Prostate gland (tissue), 2 donors: ENCODE measurements at regions not wholly inside any gene's neighbourhood (a gene's known extent, or its start where the extent isn't known, plus 50 kb on each side); places are given as distances from the start of the nearest gene placed in this dataset.

ENCODE experiments used
- DNase-seq: peaks from one replicate; pipeline ENCODE4 v3.0.0-alpha.2; 2019; ENCODE audit warnings: low spot score
- H3K27ac ChIP-seq, 2 donors: fragments of 200-600 bp; sonication (generic); 2 replicates each; pipeline ENCODE4 v1.5.1; 2017 to 2019
- H3K27me3 ChIP-seq: fragments of 200-600 bp; sonication (generic); replicated peaks from 2 replicates; pipeline ENCODE4 v1.5.1; 2019; ENCODE audit not compliant: insufficient read depth
- H3K36me3 ChIP-seq, 2 donors: fragments of 200-600 bp; sonication (generic); 1 replicate in 1 of 2; 2 replicates in 1 of 2; pipeline versions ENCODE4 v1.5.1 to v1.8.1; 2017 to 2019
- H3K4me1 ChIP-seq: fragments of 200-600 bp; sonication (generic); replicated peaks from 2 replicates; pipeline ENCODE4 v1.5.1; 2019
- H3K4me3 ChIP-seq, 2 donors: fragments of 200-600 bp; sonication (generic); 2 replicates each; pipeline ENCODE4 v1.5.1; 2017 to 2019
- H3K9me3 ChIP-seq: fragments of 200-600 bp; sonication (generic); 2 replicates; pipeline ENCODE4 v1.5.1; 2017
- CTCF ChIP-seq, 4 experiments: fragments of 200-600 bp in 2 of 4; fragments of 450-650 bp in 2 of 4; sonication (generic) in 2 of 4; IDR thresholded peaks; 1 replicate in 3 of 4; 2 replicates in 1 of 4; pipeline ENCODE4 v1.5.1; 2016 to 2019; ENCODE audit warnings: antibody characterized with exemption in 4 of 4, mild to moderate bottlenecking in 2 of 4, moderate library complexity in 2 of 4
- POLR2A ChIP-seq: fragments of 450-650 bp; IDR thresholded peaks from one replicate; pipeline ENCODE4 v1.6.1; 2016; ENCODE audit warnings: antibody characterized with exemption, mild to moderate bottlenecking
- POLR2AphosphoS5 ChIP-seq: sonication (generic); formaldehyde crosslinking; IDR thresholded peaks from one replicate; pipeline ENCODE4 v1.6.1; 2017; ENCODE audit warnings: antibody characterized with exemption
- WGBS: methylation state at CpG from one replicate; pipeline ENCODE4 v1.1.5; 2018; 5-methylcytosine and 5-hydroxymethylcytosine counted together
- intact Hi-C: fragments of 100-400 bp; cut with DNase I; formaldehyde crosslinking; loops from one replicate; pipeline ENCODE4 v1.14.2; 2022

DNA sequence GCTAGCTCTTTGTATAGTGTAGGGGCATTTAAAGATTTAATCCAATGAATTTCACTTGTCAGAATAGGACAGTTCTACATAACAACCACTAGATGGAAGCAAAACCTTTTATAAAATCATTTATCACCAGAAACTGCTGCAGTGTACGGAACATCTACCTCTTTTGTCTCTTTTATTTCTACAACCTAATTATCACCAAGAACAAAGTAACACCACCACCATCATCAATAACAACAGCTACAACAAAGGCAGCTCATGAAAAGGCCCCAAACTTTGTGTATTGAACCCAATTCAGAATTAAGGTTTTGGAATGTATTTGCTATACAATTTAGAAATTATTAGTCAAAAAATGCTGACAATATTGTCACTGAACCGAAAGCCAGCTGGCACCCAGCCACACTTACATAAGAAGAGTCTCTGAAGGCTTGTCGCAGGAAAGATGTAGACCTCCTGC, 260.9 kb upstream of the RPS6KA3 start:
- Histone ChIP-seq H3K27me3 (no peaks in the 10 kb centered on the region), H3K4me1 (no peaks in the 10 kb centered on the region), H3K36me3 (no peaks in the 10 kb centered on the region), H3K4me3 (no peak overlapping the region), H3K27ac (no peak overlapping the region), H3K9me3 (no peaks in the 10 kb centered on the region)
- whole genome bisulfite sequencing, result 2% methylated on average over 3 of the region's 3 CpGs
- DNase-seq, result no peak
- TF ChIP-seq POLR2AphosphoS5 (no peak), CTCF (IDR thresholded peaks at IDR 0.05) (peak; percentile 32 to 63 (median 50))
- intact Hi-C loops, result loop anchor here (10.0 kb wide), 2 partner anchors 1217 to 1307 kb away; partner anchors contain the start of gene MBTPS2

DNA sequence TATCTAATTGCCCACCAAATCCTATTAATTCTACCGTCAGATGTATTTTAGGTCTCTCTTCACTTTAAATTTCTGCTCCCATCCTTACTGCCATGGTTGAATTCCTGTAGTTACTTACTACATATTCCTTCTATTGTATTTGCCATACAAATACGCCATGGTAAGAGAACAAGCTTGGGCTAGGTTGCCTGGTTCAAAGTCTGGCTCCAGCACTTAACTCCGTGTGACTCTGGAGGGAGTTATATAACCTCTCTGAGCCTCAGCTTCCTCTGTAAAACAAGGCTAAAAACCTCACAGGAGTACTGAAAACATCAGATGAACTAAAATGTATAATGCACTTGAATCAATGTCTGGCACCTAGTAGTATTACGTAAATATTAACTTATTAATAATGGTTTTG, 260.3 kb upstream of the RPS6KA3 start:
- H3K4me3 ChIP-seq, result no peak overlapping the region
- no peaks in the 10 kb centered on the region for H3K27me3 ChIP-seq
- H3K9me3 ChIP-seq, result no peaks in the 10 kb centered on the region
- DNase-seq, result no peak
- H3K36me3 ChIP-seq, result no peaks in the 10 kb centered on the region
- TF ChIP-seq POLR2A (no peak), CTCF (IDR thresholded peaks at IDR 0.05) (no peak), POLR2AphosphoS5 (no peak)
- no peak overlapping the region for H3K27ac ChIP-seq
- intact Hi-C loops, result loop anchor here (10.0 kb wide), 2 partner anchors 1218 to 1308 kb away; partner anchors contain the start of gene MBTPS2
- WGBS, result 73% methylated on average over 4 of the region's 4 CpGs
- H3K4me1 ChIP-seq, result no peaks in the 10 kb centered on the region

GRCh38 chrX:20523626-20524312, 257.1 kb upstream of the RPS6KA3 start:
- Histone ChIP-seq H3K36me3 (no peaks in the 10 kb centered on the region), H3K9me3 (no peaks in the 10 kb centered on the region), H3K4me3 (no peak overlapping the region), H3K27me3 (no peaks in the 10 kb centered on the region), H3K27ac (no peak overlapping the region), H3K4me1 (no peaks in the 10 kb centered on the region)
- 71% methylated on average over 5 of the region's 5 CpGs for WGBS
- TF ChIP-seq CTCF (IDR thresholded peaks at IDR 0.05), result no peak
- TF ChIP-seq POLR2A, result no peak
- TF ChIP-seq POLR2AphosphoS5, result no peak
- no peak for DNase-seq
- intact Hi-C loops, result loop anchor here (10.0 kb wide), 2 partner anchors 1221 to 1311 kb away; partner anchors contain the start of gene MBTPS2

DNA sequence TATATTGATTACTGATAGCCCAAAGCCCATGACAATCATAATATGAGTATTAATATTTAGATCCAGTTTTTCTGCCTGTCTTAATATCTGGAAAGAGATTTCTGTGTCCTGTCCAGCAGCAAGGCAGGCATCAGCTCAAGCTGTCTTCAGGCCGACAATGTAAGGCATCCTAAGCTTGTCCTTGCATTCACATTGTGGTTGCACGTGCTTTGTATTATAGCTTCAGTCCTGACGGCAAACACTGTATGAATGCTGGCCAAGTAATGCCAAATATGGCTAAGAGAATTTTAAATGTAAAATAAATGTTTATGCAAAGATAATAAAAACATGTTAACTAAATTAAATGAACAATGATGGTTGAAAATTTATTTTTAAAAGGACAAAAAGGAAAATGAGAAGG, 255.7 kb upstream of the RPS6KA3 start:
- Histone ChIP-seq H3K4me3 (no peak overlapping the region), H3K27me3 (no peaks in the 10 kb centered on the region), H3K4me1 (no peaks in the 10 kb centered on the region), H3K9me3 (no peaks in the 10 kb centered on the region), H3K27ac (no peak overlapping the region), H3K36me3 (no peaks in the 10 kb centered on the region)
- TF ChIP-seq CTCF (IDR thresholded peaks at IDR 0.05) (no peak), POLR2AphosphoS5 (no peak), POLR2A (no peak)
- no peak for DNase-seq
- 64% methylated on average over 3 of the region's 3 CpGs for WGBS
- intact Hi-C loops, result loop anchor here (10.0 kb wide), 2 partner anchors 1222 to 1312 kb away; partner anchors contain the start of gene MBTPS2

- no peaks in the 10 kb centered on the region for H3K4me1 ChIP-seq
- WGBS, result 66% methylated on average over 4 of the region's 4 CpGs
- no peak for DNase-seq
- no peak overlapping the region for H3K4me3 ChIP-seq
- no peaks in the 10 kb centered on the region for H3K9me3 ChIP-seq
- no peak overlapping the region for H3K27ac ChIP-seq
- intact Hi-C loops, result loop anchor here (10.0 kb wide), 2 partner anchors 1224 to 1314 kb away; partner anchors contain the start of gene MBTPS2
- no peaks in the 10 kb centered on the region for H3K36me3 ChIP-seq
- TF ChIP-seq POLR2A (no peak), CTCF (IDR thresholded peaks at IDR 0.05) (no peak)
- no peaks in the 10 kb centered on the region for H3K27me3 ChIP-seq
Measured at GRCh38 chrX:20521222-20521621, 254.5 kb upstream of the RPS6KA3 start.
